GM12892 (cell line): ENCODE measurements at regions not wholly inside any gene's neighbourhood (a gene's known extent, or its start where the extent isn't known, plus 50 kb on each side); places are given as distances from the start of the nearest gene placed in this dataset.

Experiments used
- POLR2A ChIP-seq: IDR thresholded peaks from 2 replicates; pipeline ENCODE4 v1.6.1; 2011; ENCODE audit warnings: low read depth, low read length, control low read depth
- POLR2AphosphoS5 ChIP-seq: IDR thresholded peaks from 2 replicates; pipeline ENCODE4 v1.6.1; 2011; ENCODE audit warnings: low read depth, low read length, control low read depth
- TAF1 ChIP-seq: IDR thresholded peaks from 2 replicates; pipeline ENCODE4 v1.6.1; 2011; ENCODE audit warnings: low read depth, mild to moderate bottlenecking, control low read depth, low read length, borderline replicate concordance

GRCh38 chr2:121075641-121076497 is 209.1 kb downstream of the TFCP2L1 start:
- TF ChIP-seq POLR2A (no peak), POLR2AphosphoS5 (no peak), TAF1 (no peak)
